ENCODE measurements at regions not wholly inside any gene's neighbourhood (a gene's known extent, or its start where the extent isn't known, plus 50 kb on each side); places are given as distances from the start of the nearest gene placed in this dataset.
A peak's percentile ranks its signal among the peaks of the same experiment; 100 is the strongest.
"Not testable (repeated sequence)": the region's sequence is repeated elsewhere in the genome, so short reads cannot be mapped to it uniquely, and the experiment has no call there.

GRCh38 chr4:62500296-62500695 lies 1300.2 kb downstream of the ADGRL3 start:
- H3K9me3 ChIP-seq = no peaks in the 10 kb centered on the region
- H3K4me1 ChIP-seq = no peaks in the 10 kb centered on the region
- H3K27me3 ChIP-seq = no peaks in the 10 kb centered on the region
- no peak overlapping the region for H3K4me3 ChIP-seq
- 83 to 90% methylated on average over 2 of the region's 2 CpGs for WGBS, 2 donors
- DNase-seq (no peak), ATAC-seq (ENCODE audit: low FRiP score in 2 of 2) (no peak)
- no peaks in the 10 kb centered on the region for H3K36me3 ChIP-seq
- no peak overlapping the region for H3K27ac ChIP-seq
- TF ChIP-seq, protein P1, sequence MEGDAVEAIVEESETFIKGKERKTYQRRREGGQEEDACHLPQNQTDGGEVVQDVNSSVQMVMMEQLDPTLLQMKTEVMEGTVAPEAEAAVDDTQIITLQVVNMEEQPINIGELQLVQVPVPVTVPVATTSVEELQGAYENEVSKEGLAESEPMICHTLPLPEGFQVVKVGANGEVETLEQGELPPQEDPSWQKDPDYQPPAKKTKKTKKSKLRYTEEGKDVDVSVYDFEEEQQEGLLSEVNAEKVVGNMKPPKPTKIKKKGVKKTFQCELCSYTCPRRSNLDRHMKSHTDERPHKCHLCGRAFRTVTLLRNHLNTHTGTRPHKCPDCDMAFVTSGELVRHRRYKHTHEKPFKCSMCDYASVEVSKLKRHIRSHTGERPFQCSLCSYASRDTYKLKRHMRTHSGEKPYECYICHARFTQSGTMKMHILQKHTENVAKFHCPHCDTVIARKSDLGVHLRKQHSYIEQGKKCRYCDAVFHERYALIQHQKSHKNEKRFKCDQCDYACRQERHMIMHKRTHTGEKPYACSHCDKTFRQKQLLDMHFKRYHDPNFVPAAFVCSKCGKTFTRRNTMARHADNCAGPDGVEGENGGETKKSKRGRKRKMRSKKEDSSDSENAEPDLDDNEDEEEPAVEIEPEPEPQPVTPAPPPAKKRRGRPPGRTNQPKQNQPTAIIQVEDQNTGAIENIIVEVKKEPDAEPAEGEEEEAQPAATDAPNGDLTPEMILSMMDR (IDR thresholded peaks at IDR 0.05) = no peak
- no peak for TF ChIP-seq EP300 (IDR thresholded peaks at IDR 0.05)
- no peak for TF ChIP-seq POLR2AphosphoS5 (IDR thresholded peaks at IDR 0.05)
- no peak for TF ChIP-seq POLR2A (IDR thresholded peaks at IDR 0.05)

GRCh38 chr4:62495032-62495431 lies 1294.9 kb downstream of the ADGRL3 start:
- TF ChIP-seq EP300 (IDR thresholded peaks at IDR 0.05) (no peak), POLR2AphosphoS5 (IDR thresholded peaks at IDR 0.05) (no peak), POLR2A (IDR thresholded peaks at IDR 0.05) (no peak)
- TF ChIP-seq, protein P1 (IDR thresholded peaks at IDR 0.05) = no peak
- peaks cover 0 to 5% (median 0%) of the 10 kb centered on the region in 4 donors for H3K9me3 ChIP-seq
- H3K27me3 ChIP-seq = no peaks in the 10 kb centered on the region
- H3K4me1 ChIP-seq = no peaks in the 10 kb centered on the region
- DNase-seq (no peak), ATAC-seq (ENCODE audit: low FRiP score in 2 of 2) (no peak)
- H3K36me3 ChIP-seq = no peaks in the 10 kb centered on the region
- no peak overlapping the region for H3K27ac ChIP-seq
- H3K4me3 ChIP-seq = no peak overlapping the region

- not testable (repeated sequence) for H3K4me1 ChIP-seq; H3K27me3 ChIP-seq; H3K36me3 ChIP-seq; H3K27ac ChIP-seq; H3K9me3 ChIP-seq; ATAC-seq (ENCODE audit: low FRiP score in 2 of 2); H3K4me3 ChIP-seq
- WGBS, 2 donors = 99% methylated on average over 16 to 23 of the region's 24 CpGs
- peak in 1 of 2 donors; percentile 76 for DNase-seq
Measured at GRCh38 chr4:62491756-62492155, 1291.6 kb downstream of the ADGRL3 start.

GRCh38 chr4:62490635-62491034 lies 1290.5 kb downstream of the ADGRL3 start:
- no peak overlapping the region for H3K27ac ChIP-seq
- WGBS, 2 donors = 91 to 94% methylated on average over 1 of the region's 1 CpG
- H3K27me3 ChIP-seq = no peaks in the 10 kb centered on the region
- TF ChIP-seq POLR2AphosphoS5 (IDR thresholded peaks at IDR 0.05) (no peak), EP300 (IDR thresholded peaks at IDR 0.05) (no peak), POLR2A (IDR thresholded peaks at IDR 0.05) (no peak)
- TF ChIP-seq, protein P1 (IDR thresholded peaks at IDR 0.05) = no peak
- no peaks in the 10 kb centered on the region for H3K4me1 ChIP-seq
- DNase-seq (no peak), ATAC-seq (ENCODE audit: low FRiP score in 2 of 2) (no peak)
- no peak overlapping the region for H3K4me3 ChIP-seq
- H3K9me3 ChIP-seq = peaks cover 0 to 5% (median 0%) of the 10 kb centered on the region in 4 donors
- no peaks in the 10 kb centered on the region for H3K36me3 ChIP-seq

DNA sequence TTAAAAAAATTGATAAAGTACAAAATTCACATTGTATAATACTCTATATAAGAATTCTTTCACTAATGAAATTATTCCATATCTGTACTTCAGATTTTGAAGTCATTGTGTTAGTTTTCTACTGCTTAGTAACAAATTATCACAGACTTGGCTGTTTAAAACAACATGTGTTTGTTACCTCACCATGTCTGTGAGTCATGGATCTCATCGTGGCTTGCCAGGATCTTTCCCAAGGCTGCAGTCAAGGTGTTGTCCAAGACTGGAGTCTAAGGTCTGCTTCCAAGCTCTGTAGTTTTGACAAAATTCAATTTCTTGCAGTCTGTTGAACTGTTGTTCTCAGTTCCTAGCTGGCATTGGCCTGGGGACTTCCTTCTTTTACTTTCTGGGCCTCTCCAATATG lies 1286.9 kb downstream of the ADGRL3 start:
- Histone ChIP-seq H3K4me1 (no peaks in the 10 kb centered on the region), H3K9me3 (peaks cover 0 to 3% (median 0%) of the 10 kb centered on the region in 4 donors), H3K27me3 (no peaks in the 10 kb centered on the region), H3K36me3 (no peaks in the 10 kb centered on the region), H3K27ac (no peak overlapping the region), H3K4me3 (no peak overlapping the region)
- ATAC-seq (ENCODE audit: low FRiP score in 2 of 2) (peak in 1 of 2 donors; percentile 39), DNase-seq (no peak)
- whole genome bisulfite sequencing, 2 donors = 75 to 87% methylated on average over 1 of the region's 1 CpG
- TF ChIP-seq, protein P1 (IDR thresholded peaks at IDR 0.05) = no peak
- TF ChIP-seq POLR2A (IDR thresholded peaks at IDR 0.05) (no peak), POLR2AphosphoS5 (IDR thresholded peaks at IDR 0.05) (no peak), EP300 (IDR thresholded peaks at IDR 0.05) (no peak)
